H1 (cell line): ENCODE measurements at regions not wholly inside any gene's neighbourhood (a gene's known extent, or its start where the extent isn't known, plus 50 kb on each side); places are given as distances from the start of the nearest gene placed in this dataset.

Experiments
- CTCF ChIA-PET: fragments of 300-600 bp; sonication (Branson Sonifier 250); formaldehyde crosslinking; loops from one replicate; lab custom pipeline; 2021; ENCODE audit not compliant: partially characterized antibody; lab: Charles Lee
- POLR2A ChIA-PET: fragments of 300-600 bp; sonication (Branson Sonifier 250); formaldehyde crosslinking; loops from one replicate; lab custom pipeline; 2021; ENCODE audit warnings: inconsistent platforms; ENCODE audit not compliant: partially characterized antibody; lab: Charles Lee
- DNase-seq, 2 experiments: peaks; one replicate each; pipeline versions ENCODE4 v3.0.0 to v3.0.0-alpha.2; 2010 to 2022; ENCODE audit warnings: low spot score in 2 of 2, low read depth in 1 of 2, mixed read lengths in 1 of 2
- FAIRE-seq: peaks from 2 replicates; lab custom pipeline; 2011; peaks lifted over from hg19 to GRCh38; lab: Jason Lieb, UNC
- H2AFZ ChIP-seq: 2 replicates; pipeline ENCODE4 v1.8.1; 2012; ENCODE audit warnings: low read length, inconsistent platforms
- H2AK5ac ChIP-seq: 2 replicates; pipeline ENCODE4 v1.6.1; 2013; ENCODE audit warnings: low read depth, low read length
- H2BK120ac ChIP-seq: replicated peaks from 2 replicates; pipeline ENCODE3; 2013; ENCODE audit warnings: low read depth, low read length, inconsistent platforms
- H2BK12ac ChIP-seq: 2 replicates; pipeline ENCODE4 v1.6.1; 2013; ENCODE audit warnings: low read depth, low read length
- H2BK15ac ChIP-seq: 2 replicates; pipeline ENCODE4 v1.6.1; 2013; ENCODE audit warnings: low read length
- H2BK20ac ChIP-seq: 2 replicates; pipeline ENCODE4 v1.6.1; 2013; ENCODE audit warnings: low read length
- H2BK5ac ChIP-seq: 2 replicates; pipeline ENCODE4 v1.6.1; 2013; ENCODE audit warnings: low read depth, low read length
- H3K14ac ChIP-seq: 2 replicates; pipeline ENCODE4 v1.6.1; 2013; ENCODE audit warnings: inconsistent platforms; ENCODE audit not compliant: insufficient read length
- H3K18ac ChIP-seq: 2 replicates; pipeline ENCODE4 v1.6.1; 2013; ENCODE audit warnings: low read length; ENCODE audit errors: extremely low read depth
- H3K23ac ChIP-seq: 2 replicates; pipeline ENCODE4 v1.6.1; 2013; ENCODE audit warnings: inconsistent platforms; ENCODE audit not compliant: insufficient read length
- H3K23me2 ChIP-seq: 2 replicates; pipeline ENCODE4 v1.6.1; 2013; ENCODE audit warnings: low read depth, low read length
- H3K27ac ChIP-seq: 2 replicates; pipeline ENCODE4 v1.6.1; 2011; ENCODE audit warnings: low read depth, low read length, inconsistent platforms
- H3K27me3 ChIP-seq, 4 experiments: replicated peaks in 1 of 4; 1 replicate in 1 of 4; 2 replicates in 3 of 4; pipeline versions ENCODE4 v1.6.1 to v1.8.1; 2011 to 2013; ENCODE audit warnings: low read length in 3 of 4, mild to moderate bottlenecking in 3 of 4, inconsistent platforms in 2 of 4, mixed read lengths in 2 of 4, moderate library complexity in 1 of 4; ENCODE audit not compliant: control insufficient read depth in 3 of 4, insufficient read depth in 3 of 4; ENCODE audit errors: extremely low read depth in 1 of 4
- H3K36me3 ChIP-seq, 4 experiments: 2 replicates each; pipeline versions ENCODE4 v1.6.1 to v1.8.1; 2011 to 2013; ENCODE audit warnings: mild to moderate bottlenecking in 4 of 4, low read length in 3 of 4, moderate library complexity in 2 of 4, control low read depth in 1 of 4, inconsistent platforms in 1 of 4; ENCODE audit not compliant: insufficient read depth in 4 of 4, control insufficient read depth in 2 of 4
- H3K4ac ChIP-seq: replicated peaks from 2 replicates; pipeline ENCODE3; 2013; ENCODE audit warnings: low read length, low read depth, mixed read lengths, inconsistent platforms; ENCODE audit not compliant: insufficient read length
- H3K4me1 ChIP-seq, 4 experiments: replicated peaks in 1 of 4; 1 replicate in 1 of 4; 2 replicates in 3 of 4; pipeline versions ENCODE4 v1.6.1 to v1.8.1; 2011 to 2013; ENCODE audit warnings: low read length in 3 of 4, inconsistent platforms in 2 of 4, mixed read lengths in 1 of 4; ENCODE audit not compliant: insufficient read depth in 4 of 4, control insufficient read depth in 3 of 4
- H3K4me2 ChIP-seq, 2 experiments: 2 replicates each; pipeline versions ENCODE4 v1.6.1 to v1.8.1; 2011 to 2013; ENCODE audit warnings: low read depth in 2 of 2, low read length in 2 of 2, control low read depth in 1 of 2, inconsistent platforms in 1 of 2, mild to moderate bottlenecking in 1 of 2; ENCODE audit not compliant: insufficient read depth in 1 of 2
- H3K4me3 ChIP-seq, 4 experiments: fragments of 200-600, 300-600 bp in 1 of 4; sonication (generic), shearing (Covaris generic), sonication (Bioruptor Twin) in 1 of 4; 2 replicates each; pipeline versions ENCODE4 v1.5.1 to v1.8.1; 2011 to 2016; ENCODE audit warnings: low read length in 4 of 4, low read depth in 3 of 4, control low read depth in 2 of 4, inconsistent platforms in 2 of 4, mild to moderate bottlenecking in 2 of 4, mixed read lengths in 1 of 4, moderate library complexity in 1 of 4; ENCODE audit not compliant: insufficient read depth in 2 of 4; ENCODE audit errors: extremely low read depth in 1 of 4
- H3K56ac ChIP-seq: replicated peaks from 2 replicates; pipeline ENCODE3; 2013; ENCODE audit warnings: low read depth, mild to moderate bottlenecking, mixed read lengths, low read length, inconsistent platforms; ENCODE audit not compliant: insufficient read length
- H3K79me1 ChIP-seq: 2 replicates; pipeline ENCODE4 v1.6.1; 2013; ENCODE audit warnings: low read depth, low read length, control low read depth
- H3K79me2 ChIP-seq, 2 experiments: 2 replicates each; pipeline versions ENCODE4 v1.6.1 to v1.8.1; 2012 to 2013; ENCODE audit warnings: low read length in 2 of 2, mild to moderate bottlenecking in 2 of 2, inconsistent platforms in 1 of 2; ENCODE audit not compliant: insufficient read depth in 2 of 2, control insufficient read depth in 1 of 2
- H3K9ac ChIP-seq, 4 experiments: replicated peaks in 1 of 4; 1 replicate in 1 of 4; 2 replicates in 3 of 4; pipeline versions ENCODE4 v1.6.1 to v1.8.1; 2011 to 2013; ENCODE audit warnings: low read depth in 3 of 4, low read length in 3 of 4, control low read depth in 2 of 4, mild to moderate bottlenecking in 2 of 4, moderate library complexity in 2 of 4, inconsistent platforms in 1 of 4; ENCODE audit errors: extremely low read depth in 1 of 4
- H3K9me3 ChIP-seq, 2 experiments: 2 replicates each; pipeline versions ENCODE4 v1.6.1 to v1.8.1; 2012 to 2013; ENCODE audit warnings: mild to moderate bottlenecking in 2 of 2, moderate library complexity in 2 of 2, control low read depth in 1 of 2, inconsistent platforms in 1 of 2, low read depth in 1 of 2, low read length in 1 of 2, mixed read lengths in 1 of 2; ENCODE audit not compliant: insufficient read depth in 2 of 2
- H4K20me1 ChIP-seq, 2 experiments: replicated peaks in 1 of 2; 2 replicates each; pipeline versions ENCODE3 to v1.8.1; 2011 to 2013; ENCODE audit warnings: inconsistent platforms in 2 of 2, low read length in 2 of 2, mild to moderate bottlenecking in 1 of 2; ENCODE audit not compliant: insufficient read depth in 2 of 2, control insufficient read depth in 1 of 2
- H4K5ac ChIP-seq: 2 replicates; pipeline ENCODE4 v1.6.1; 2013; ENCODE audit warnings: low read length, low read depth, mixed read lengths, inconsistent platforms; ENCODE audit not compliant: insufficient read length
- H4K8ac ChIP-seq: 2 replicates; pipeline ENCODE4 v1.8.0; 2013; ENCODE audit warnings: mild to moderate bottlenecking, moderate library complexity, low read length, inconsistent platforms; ENCODE audit not compliant: insufficient read depth; ENCODE audit errors: extremely low read depth
- H4K91ac ChIP-seq: replicated peaks from 2 replicates; pipeline ENCODE3; 2013; ENCODE audit warnings: low read length, mixed read lengths, inconsistent platforms; ENCODE audit not compliant: insufficient read length
- EZH2 ChIP-seq: fragments of 200-600 bp; sonication (generic); IDR thresholded peaks from 2 replicates; pipeline ENCODE4 v1.7.1; 2012; ENCODE audit warnings: low read depth, mild to moderate bottlenecking, moderate library complexity, low read length, inconsistent platforms; ENCODE audit not compliant: severe bottlenecking
- WGBS, 2 experiments: shearing (Covaris generic) in 1 of 2; methylation state at CpG; one replicate each; pipeline versions ENCODE4 v1.1.6 to v1.1.7; 2013 to 2015; ENCODE audit warnings: low lambda C conversion rate in 2 of 2, mixed read lengths in 2 of 2, inconsistent platforms in 1 of 2, low coverage in 1 of 2, missing lambda C conversion rate in 1 of 2; ENCODE audit not compliant: insufficient replicate concordance in 2 of 2, insufficient coverage in 1 of 2, insufficient read length in 1 of 2; ENCODE audit errors: extremely low coverage in 1 of 2, missing lambda C conversion rate in 1 of 2; 5-methylcytosine and 5-hydroxymethylcytosine counted together

GRCh38 chr2:23200787-23201114 lies 184.2 kb upstream of the KLHL29 start:
- Histone ChIP-seq H4K20me1 (no peaks in the 10 kb centered on the region), H2BK120ac (no peak overlapping the region), H4K5ac (no peak overlapping the region), H3K4me3 (no peak overlapping the region), H3K4me1 (no peaks in the 10 kb centered on the region), H2AK5ac (no peak overlapping the region), H3K18ac (no peak overlapping the region), H2AFZ (no peak overlapping the region), H3K14ac (no peak overlapping the region), H3K79me1 (no peaks in the 10 kb centered on the region), H2BK12ac (no peak overlapping the region), H2BK20ac (no peak overlapping the region), H3K9me3 (peaks cover 0 to 8% of the 10 kb centered on the region in 2 experiments; a peak in 2 of 4 replicates), H4K8ac (no peak overlapping the region), H3K4ac (no peak overlapping the region), H3K56ac (no peak overlapping the region), H4K91ac (no peak overlapping the region), H3K36me3 (no peaks in the 10 kb centered on the region), H3K4me2 (no peak overlapping the region), H2BK5ac (no peak overlapping the region), H3K9ac (no peak overlapping the region), H3K23ac (no peak overlapping the region), H3K27me3 (no peaks in the 10 kb centered on the region), H2BK15ac (no peak overlapping the region), H3K27ac (no peak overlapping the region), H3K79me2 (no peaks in the 10 kb centered on the region), H3K23me2 (peaks cover 5% of the 10 kb centered on the region; the same call in 1 of the 2 replicates)
- FAIRE-seq (no peak), DNase-seq (no peak)
- TF ChIP-seq EZH2, result no peak
- POLR2A ChIA-PET, result no interaction called here
- WGBS, 2 experiments, result 85% methylated on average over 5 of the region's 5 CpGs; no CpG with 5 or more reads in 1 of the 2 experiments
- CTCF ChIA-PET, result interaction anchor here (0.7 to 1.9 kb wide), 5 partner anchors 22 to 297 kb away, joined by 3 to 6 read pairs (median 4); no protein-coding TSS in a partner anchor
